ENCODE measurements at regions not wholly inside any gene's neighbourhood (a gene's known extent, or its start where the extent isn't known, plus 50 kb on each side); places are given as distances from the start of the nearest gene placed in this dataset.
"Not testable (repeated sequence)": the region's sequence is repeated elsewhere in the genome, so short reads cannot be mapped to it uniquely, and the experiment has no call there.

- TF ChIP-seq CTCF (IDR thresholded peaks at IDR 0.05), result no peak
- ATAC-seq (ENCODE audit: low FRiP score), result no peak
- DNase-seq (ENCODE audit: low spot score), result no peak
Observed at GRCh38 chr2:157015015-157015575, 242.4 kb upstream of the GALNT5 start.

- not testable (repeated sequence) for DNase-seq (ENCODE audit: low spot score); ATAC-seq (ENCODE audit: low FRiP score)
Observed at GRCh38 chr2:157023264-157023663, 234.2 kb upstream of the GALNT5 start.

GRCh38 chr2:157024129-157024528 lies 233.4 kb upstream of the GALNT5 start:
- no peak for ATAC-seq (ENCODE audit: low FRiP score)
- TF ChIP-seq CTCF (IDR thresholded peaks at IDR 0.05), result no peak
- no peak for DNase-seq (ENCODE audit: low spot score)

- DNase-seq (ENCODE audit: low spot score), result no peak
- ATAC-seq (ENCODE audit: low FRiP score), result no peak
- no peak for TF ChIP-seq CTCF (IDR thresholded peaks at IDR 0.05)
Observed at GRCh38 chr2:157032017-157032416, 225.5 kb upstream of the GALNT5 start.

- TF ChIP-seq CTCF (IDR thresholded peaks at IDR 0.05), result no peak
- DNase-seq (ENCODE audit: low spot score), result no peak
- no peak for ATAC-seq (ENCODE audit: low FRiP score)
Observed at GRCh38 chr2:157036726-157037125, 220.8 kb upstream of the GALNT5 start.

- ATAC-seq (ENCODE audit: low FRiP score) (no peak), DNase-seq (ENCODE audit: low spot score) (no peak)
- TF ChIP-seq CTCF (IDR thresholded peaks at IDR 0.05), result no peak
Observed at GRCh38 chr2:157043786-157044185, 213.7 kb upstream of the GALNT5 start.

- DNase-seq (ENCODE audit: low spot score) (no peak), ATAC-seq (ENCODE audit: low FRiP score) (no peak)
- TF ChIP-seq CTCF (IDR thresholded peaks at IDR 0.05), result no peak
Observed at GRCh38 chr2:157046396-157046795, 211.1 kb upstream of the GALNT5 start.
